ENCODE measurements at regions not wholly inside any gene's neighbourhood (a gene's known extent, or its start where the extent isn't known, plus 50 kb on each side); places are given as distances from the start of the nearest gene placed in this dataset.

DNA sequence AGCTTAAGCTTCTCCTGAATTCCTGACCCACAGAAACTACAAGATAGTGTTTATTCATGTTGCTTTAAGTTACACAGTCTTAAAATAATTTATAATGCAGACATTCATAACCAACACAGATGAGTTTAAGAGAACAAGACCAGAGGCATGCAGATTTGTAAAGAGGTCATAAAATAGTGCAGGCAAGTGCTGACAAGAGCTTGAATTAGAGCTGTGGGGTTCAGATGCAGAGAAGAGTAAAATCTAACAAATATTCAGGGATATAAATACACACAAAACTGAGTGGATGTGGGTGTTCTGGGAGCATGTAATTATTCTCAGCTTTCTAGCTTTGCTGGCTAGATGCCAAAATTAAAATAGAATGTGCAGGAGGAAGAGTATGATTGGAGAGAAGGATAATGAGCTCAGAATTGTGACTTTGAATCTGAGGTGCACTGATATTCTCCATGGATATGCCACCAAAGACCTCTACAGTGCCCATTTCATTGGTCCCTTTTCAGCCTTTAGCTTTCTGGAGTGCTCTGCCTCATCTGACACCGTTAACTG is 291.9 kb upstream of the SGK1 start:
- DNase-seq (ENCODE audit: low read depth in 2 of 2) = no peak
- no peak for TF ChIP-seq CTCF (IDR thresholded peaks at IDR 0.05; ENCODE audit: low read depth, low read length)
- H3K4me3 ChIP-seq (replicated peaks in 1 of 2; ENCODE audit: low read depth in 2 of 2, low read length in 2 of 2) = no peak overlapping the region

- no peak overlapping the region for H3K4me3 ChIP-seq (replicated peaks in 1 of 2; ENCODE audit: low read depth in 2 of 2, low read length in 2 of 2)
- DNase-seq (ENCODE audit: low read depth in 2 of 2) = no peak
- TF ChIP-seq CTCF (IDR thresholded peaks at IDR 0.05; ENCODE audit: low read depth, low read length) = no peak
Observed at GRCh38 chr6:134607411-134607810, 289.5 kb upstream of the SGK1 start.

- TF ChIP-seq CTCF (IDR thresholded peaks at IDR 0.05; ENCODE audit: low read depth, low read length) = no peak
- no peak overlapping the region for H3K4me3 ChIP-seq (replicated peaks in 1 of 2; ENCODE audit: low read depth in 2 of 2, low read length in 2 of 2)
- no peak for DNase-seq (ENCODE audit: low read depth in 2 of 2)
Observed at GRCh38 chr6:134605034-134605433, 287.1 kb upstream of the SGK1 start.

DNA sequence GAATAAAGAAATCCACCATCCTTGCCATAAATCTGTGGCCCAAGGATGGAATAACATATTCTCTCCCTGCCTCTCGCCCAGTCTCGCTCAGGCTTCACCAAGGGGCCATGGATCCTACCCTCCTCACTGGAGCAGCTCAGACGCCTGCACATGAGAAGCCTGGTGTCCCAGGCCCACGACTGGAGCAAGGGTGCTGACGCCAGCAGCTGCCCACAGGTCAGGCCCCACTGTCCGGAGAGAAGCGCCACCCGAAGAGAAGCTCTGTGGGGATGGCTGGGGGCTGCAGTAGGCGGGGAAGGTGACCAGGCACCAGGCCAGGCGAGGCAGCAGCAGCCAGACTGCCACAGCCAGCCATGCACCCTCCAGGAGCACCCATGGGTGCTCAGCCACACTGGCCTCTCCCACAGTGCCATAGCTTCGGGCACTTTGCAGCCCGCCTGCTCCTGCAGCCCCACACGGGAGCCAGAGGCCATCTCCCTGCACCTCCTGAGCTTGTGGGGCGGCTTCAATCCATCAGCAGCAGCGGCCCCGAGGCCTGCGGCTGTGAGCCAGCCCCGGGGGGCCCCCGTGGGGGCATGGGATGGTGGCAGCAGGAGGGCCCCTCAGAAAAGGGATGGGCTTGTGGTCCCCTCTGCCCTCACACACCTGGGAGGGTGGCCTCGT is 286.2 kb upstream of the SGK1 start:
- DNase-seq (ENCODE audit: low read depth in 2 of 2) = no peak
- TF ChIP-seq CTCF (IDR thresholded peaks at IDR 0.05; ENCODE audit: low read depth, low read length) = no peak
- no peak overlapping the region for H3K4me3 ChIP-seq (replicated peaks in 1 of 2; ENCODE audit: low read depth in 2 of 2, low read length in 2 of 2)

DNA sequence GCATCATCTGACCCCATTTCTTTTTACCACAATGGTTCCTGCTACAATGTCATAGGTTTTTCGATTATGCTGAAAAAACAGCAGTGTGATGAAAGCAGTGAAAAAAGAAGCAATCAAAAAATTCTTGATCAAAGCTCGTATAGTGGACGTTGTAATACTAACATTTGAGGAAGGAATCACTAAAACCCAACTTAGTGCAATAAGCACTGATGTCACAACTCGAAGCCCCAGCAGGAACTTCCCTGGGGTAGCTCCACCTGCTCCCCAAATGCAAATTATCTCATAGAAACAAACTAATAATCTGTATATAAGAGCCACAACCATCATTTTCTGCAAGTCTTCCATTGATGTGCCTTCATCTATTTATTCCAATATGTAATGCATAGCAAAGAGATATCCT is 285.6 kb upstream of the SGK1 start:
- TF ChIP-seq CTCF (IDR thresholded peaks at IDR 0.05; ENCODE audit: low read depth, low read length) = no peak
- no peak overlapping the region for H3K4me3 ChIP-seq (replicated peaks in 1 of 2; ENCODE audit: low read depth in 2 of 2, low read length in 2 of 2)
- no peak for DNase-seq (ENCODE audit: low read depth in 2 of 2)

DNA sequence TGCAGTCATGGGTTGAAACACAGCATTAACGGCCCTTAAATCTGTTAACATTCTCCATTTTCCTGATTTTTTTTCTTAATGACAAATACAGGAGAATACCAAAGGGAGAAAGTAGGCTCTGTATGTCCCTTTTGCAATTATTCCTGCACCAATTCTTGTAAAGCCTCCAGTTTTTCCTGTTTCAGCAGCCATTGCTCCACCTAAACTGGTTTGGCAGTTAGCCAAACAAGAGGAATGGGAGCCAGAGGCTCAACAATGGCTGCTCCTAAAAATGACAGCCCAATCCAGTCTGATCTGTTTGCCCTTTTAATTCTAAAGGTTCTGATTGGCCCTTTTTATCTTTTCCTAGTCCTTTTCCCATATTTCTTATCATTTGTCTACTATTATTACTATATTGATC is 284.2 kb upstream of the SGK1 start:
- no peak for TF ChIP-seq CTCF (IDR thresholded peaks at IDR 0.05; ENCODE audit: low read depth, low read length)
- no peak overlapping the region for H3K4me3 ChIP-seq (replicated peaks in 1 of 2; ENCODE audit: low read depth in 2 of 2, low read length in 2 of 2)
- DNase-seq (ENCODE audit: low read depth in 2 of 2) = no peak

- no peak for TF ChIP-seq CTCF (IDR thresholded peaks at IDR 0.05; ENCODE audit: low read depth, low read length)
- H3K4me3 ChIP-seq (replicated peaks in 1 of 2; ENCODE audit: low read depth in 2 of 2, low read length in 2 of 2) = no peak overlapping the region
- no peak for DNase-seq (ENCODE audit: low read depth in 2 of 2)
Observed at GRCh38 chr6:134600671-134601070, 282.8 kb upstream of the SGK1 start.

Data from cardiac fibroblast (primary cell).